Cardiac muscle cell (in vitro differentiated cells and primary cell): ENCODE measurements at regions not wholly inside any gene's neighbourhood (a gene's known extent, or its start where the extent isn't known, plus 50 kb on each side); places are given as distances from the start of the nearest gene placed in this dataset.

ENCODE experiments used
- DNase-seq, 2 donors: peaks; one replicate each; pipeline versions ENCODE4 v3.0.0 to v3.0.0-alpha.2; 2010 to 2017; ENCODE audit warnings: low read depth in 1 of 2, low spot score in 1 of 2
- H3K27ac ChIP-seq: fragments of 200-600 bp; sonication (generic); 2 replicates; pipeline ENCODE4 v1.5.1; 2016
- H3K27me3 ChIP-seq: fragments of 200-600 bp; sonication (generic); 2 replicates; pipeline ENCODE4 v1.6.0; 2016; ENCODE audit warnings: control low read depth
- H3K36me3 ChIP-seq: fragments of 200-600 bp; sonication (generic); 2 replicates; pipeline ENCODE4 v1.5.1; 2016; ENCODE audit warnings: control low read depth
- H3K4me1 ChIP-seq: fragments of 200-600 bp; sonication (generic); 2 replicates; pipeline ENCODE4 v1.8.1; 2017; ENCODE audit warnings: low read depth, mild to moderate bottlenecking, mixed run types
- H3K4me3 ChIP-seq: fragments of 200-600 bp; sonication (generic); 2 replicates; pipeline ENCODE4 v1.5.1; 2016; ENCODE audit warnings: mild to moderate bottlenecking
- H3K9me3 ChIP-seq: fragments of 200-600 bp; sonication (generic); 2 replicates; pipeline ENCODE4 v1.5.1; 2017; ENCODE audit warnings: low read depth, mild to moderate bottlenecking, control low read depth
- CTCF ChIP-seq: IDR thresholded peaks from 2 replicates; pipeline ENCODE4 v1.5.1; 2012; ENCODE audit warnings: low read depth, mild to moderate bottlenecking, low read length

- no peak for TF ChIP-seq CTCF
- Histone ChIP-seq H3K27ac (no peak overlapping the region), H3K27me3 (no peaks in the 10 kb centered on the region), H3K4me3 (no peak overlapping the region), H3K4me1 (peaks cover 5% of the 10 kb centered on the region), H3K9me3 (no peaks in the 10 kb centered on the region), H3K36me3 (no peaks in the 10 kb centered on the region)
- no peak for DNase-seq
Observed at GRCh38 chr15:60057554-60057953, 53.4 kb downstream of the FOXB1 start.

- Histone ChIP-seq H3K36me3 (no peaks in the 10 kb centered on the region), H3K27me3 (no peaks in the 10 kb centered on the region), H3K4me1 (peaks cover 5% of the 10 kb centered on the region), H3K27ac (no peak overlapping the region), H3K9me3 (no peaks in the 10 kb centered on the region), H3K4me3 (no peak overlapping the region)
- DNase-seq = no peak
- TF ChIP-seq CTCF = no peak
Observed at GRCh38 chr15:60059186-60059585, 55.1 kb downstream of the FOXB1 start.

GRCh38 chr15:60061758-60062157 lies 57.6 kb downstream of the FOXB1 start:
- no peak for DNase-seq
- Histone ChIP-seq H3K36me3 (no peaks in the 10 kb centered on the region), H3K4me1 (no peaks in the 10 kb centered on the region), H3K27me3 (no peaks in the 10 kb centered on the region), H3K4me3 (no peak overlapping the region), H3K27ac (no peak overlapping the region), H3K9me3 (no peaks in the 10 kb centered on the region)
- no peak for TF ChIP-seq CTCF

- no peaks in the 10 kb centered on the region for H3K4me1 ChIP-seq
- H3K27me3 ChIP-seq = no peaks in the 10 kb centered on the region
- DNase-seq = peak in 1 of 2 donors; percentile 35
- H3K4me3 ChIP-seq = no peak overlapping the region
- H3K36me3 ChIP-seq = no peaks in the 10 kb centered on the region
- no peak overlapping the region for H3K27ac ChIP-seq
- TF ChIP-seq CTCF = no peak
- H3K9me3 ChIP-seq = no peaks in the 10 kb centered on the region
Observed at GRCh38 chr15:60062826-60063225, 58.7 kb downstream of the FOXB1 start.

- peak in 1 of 2 donors; percentile 52 for DNase-seq
- no peak overlapping the region for H3K27ac ChIP-seq
- no peak for TF ChIP-seq CTCF
Observed at GRCh38 chr15:60065951-60066350, 61.8 kb downstream of the FOXB1 start.

More at GRCh38 chr15:60065951-60066350, 61.8 kb downstream of the FOXB1 start:
- Histone ChIP-seq H3K36me3 (no peaks in the 10 kb centered on the region), H3K4me3 (no peak overlapping the region), H3K9me3 (no peaks in the 10 kb centered on the region), H3K27me3 (no peaks in the 10 kb centered on the region), H3K4me1 (no peaks in the 10 kb centered on the region)
